ENCODE measurements at regions not wholly inside any gene's neighbourhood (a gene's known extent, or its start where the extent isn't known, plus 50 kb on each side); places are given as distances from the start of the nearest gene placed in this dataset.

GRCh38 chr13:19061278-19061677, 120.3 kb downstream of the TUBA3C start:
- no peak overlapping the region for H3K27ac ChIP-seq
- no peak for TF ChIP-seq CTCF (conservative IDR thresholded peaks at IDR 0.05)
- TF ChIP-seq ZFX (IDR thresholded peaks at IDR 0.05): no peak

GRCh38 chr13:19060311-19061002, 121.2 kb downstream of the TUBA3C start:
- H3K27ac ChIP-seq: no peak overlapping the region
- no peak for TF ChIP-seq CTCF (conservative IDR thresholded peaks at IDR 0.05)
- no peak for TF ChIP-seq ZFX (IDR thresholded peaks at IDR 0.05)

- no peak overlapping the region for H3K27ac ChIP-seq
- no peak for TF ChIP-seq ZFX (IDR thresholded peaks at IDR 0.05)
- no peak for TF ChIP-seq CTCF (conservative IDR thresholded peaks at IDR 0.05)
These were observed 122.4 kb downstream of the TUBA3C start for GRCh38 chr13:19059016-19059780.

- TF ChIP-seq CTCF (conservative IDR thresholded peaks at IDR 0.05) (no peak), ZFX (IDR thresholded peaks at IDR 0.05) (no peak)
- no peak overlapping the region for H3K27ac ChIP-seq
These were observed 123.1 kb downstream of the TUBA3C start for GRCh38 chr13:19058566-19058965.

- H3K27ac ChIP-seq: no peak overlapping the region
- TF ChIP-seq CTCF (conservative IDR thresholded peaks at IDR 0.05) (no peak), ZFX (IDR thresholded peaks at IDR 0.05) (no peak)
These were observed 123.9 kb downstream of the TUBA3C start for GRCh38 chr13:19057588-19058340.

GRCh38 chr13:19056984-19057490, 124.6 kb downstream of the TUBA3C start:
- H3K27ac ChIP-seq: no peak overlapping the region
- no peak for TF ChIP-seq CTCF (conservative IDR thresholded peaks at IDR 0.05)
- no peak for TF ChIP-seq ZFX (IDR thresholded peaks at IDR 0.05)
